BE2C (cell line): ENCODE measurements at regions not wholly inside any gene's neighbourhood (a gene's known extent, or its start where the extent isn't known, plus 50 kb on each side); places are given as distances from the start of the nearest gene placed in this dataset.

Source experiments
- DNase-seq: peaks from one replicate; pipeline ENCODE4 v3.0.0-alpha.2; 2020
- H3K27me3 ChIP-seq: fragments of 250-450 bp; sonication (Bioruptor Pico); 2 replicates; pipeline ENCODE4 v1.5.1; 2020; ENCODE audit warnings: mild to moderate bottlenecking
- H3K36me3 ChIP-seq: fragments of 250-450 bp; sonication (Bioruptor Pico); 2 replicates; pipeline ENCODE4 v1.5.1; 2020; ENCODE audit warnings: mild to moderate bottlenecking
- H3K4me1 ChIP-seq: fragments of 250-450 bp; sonication (Bioruptor Pico); 2 replicates; pipeline ENCODE4 v1.5.1; 2020
- H3K4me3 ChIP-seq: 2 replicates; pipeline ENCODE4 v1.5.1; 2011; ENCODE audit warnings: low read depth, low read length
- H3K9me3 ChIP-seq: fragments of 250-450 bp; sonication (Bioruptor Pico); 2 replicates; pipeline ENCODE4 v1.5.1; 2020
- CTCF ChIP-seq: IDR thresholded peaks from 2 replicates; pipeline ENCODE4 v1.5.1; 2012; ENCODE audit warnings: mild to moderate bottlenecking, low read depth, low read length

GRCh38 chr6:21985904-21986303 lies 310.9 kb downstream of the PRL start:
- TF ChIP-seq CTCF, result no peak
- Histone ChIP-seq H3K4me1 (peaks cover 24% of the 10 kb centered on the region), H3K9me3 (no peaks in the 10 kb centered on the region), H3K4me3 (no peak overlapping the region), H3K27me3 (no peaks in the 10 kb centered on the region), H3K36me3 (no peaks in the 10 kb centered on the region)
- no peak for DNase-seq

- H3K27me3 ChIP-seq, result no peaks in the 10 kb centered on the region
- H3K4me3 ChIP-seq, result no peak overlapping the region
- no peaks in the 10 kb centered on the region for H3K36me3 ChIP-seq
- H3K4me1 ChIP-seq, result peaks cover 24% of the 10 kb centered on the region
- no peak for TF ChIP-seq CTCF
- DNase-seq, result no peak
- no peaks in the 10 kb centered on the region for H3K9me3 ChIP-seq
Measured at GRCh38 chr6:21986703-21987102, 310.1 kb downstream of the PRL start.

GRCh38 chr6:21987501-21987957 lies 309.3 kb downstream of the PRL start:
- Histone ChIP-seq H3K4me1 (peaks cover 24% of the 10 kb centered on the region), H3K4me3 (peak overlapping the region; percentile 31), H3K9me3 (no peaks in the 10 kb centered on the region), H3K36me3 (no peaks in the 10 kb centered on the region), H3K27me3 (no peaks in the 10 kb centered on the region)
- DNase-seq, result peak; percentile 76
- no peak for TF ChIP-seq CTCF

GRCh38 chr6:21990577-21990976 lies 306.3 kb downstream of the PRL start:
- Histone ChIP-seq H3K9me3 (no peaks in the 10 kb centered on the region), H3K36me3 (no peaks in the 10 kb centered on the region), H3K4me1 (peaks cover 20% of the 10 kb centered on the region), H3K4me3 (no peak overlapping the region), H3K27me3 (no peaks in the 10 kb centered on the region)
- no peak for TF ChIP-seq CTCF
- no peak for DNase-seq

GRCh38 chr6:21992178-21992967 lies 304.5 kb downstream of the PRL start:
- Histone ChIP-seq H3K9me3 (no peaks in the 10 kb centered on the region), H3K27me3 (no peaks in the 10 kb centered on the region), H3K4me3 (no peak overlapping the region), H3K4me1 (peaks cover 14% of the 10 kb centered on the region), H3K36me3 (no peaks in the 10 kb centered on the region)
- TF ChIP-seq CTCF, result no peak
- DNase-seq, result no peak

- Histone ChIP-seq H3K36me3 (no peaks in the 10 kb centered on the region), H3K4me3 (no peak overlapping the region), H3K27me3 (no peaks in the 10 kb centered on the region), H3K4me1 (peaks cover 14% of the 10 kb centered on the region), H3K9me3 (no peaks in the 10 kb centered on the region)
- no peak for TF ChIP-seq CTCF
- no peak for DNase-seq
Measured at GRCh38 chr6:21993841-21994240, 303.0 kb downstream of the PRL start.
